SKM-1 (cell line): ENCODE measurements at regions not wholly inside any gene's neighbourhood (a gene's known extent, or its start where the extent isn't known, plus 50 kb on each side); places are given as distances from the start of the nearest gene placed in this dataset.

Source experiments
- DNase-seq: peaks from one replicate; lab custom pipeline; 2025; ENCODE audit not compliant: unreplicated experiment; lab: John Stamatoyannopoulos, UW

- no peak for DNase-seq
Observed at GRCh38 chr4:63644396-63644795, 764.9 kb downstream of the TECRL start.

- no peak for DNase-seq
Observed at GRCh38 chr4:63637270-63637669, 772.0 kb downstream of the TECRL start.

- no peak for DNase-seq
Observed at GRCh38 chr4:63632858-63633257, 776.4 kb downstream of the TECRL start.

- DNase-seq, result no peak
Observed at GRCh38 chr4:63620271-63620670, 789.0 kb downstream of the TECRL start.

GRCh38 chr4:63619771-63620170 is 789.5 kb downstream of the TECRL start:
- DNase-seq, result no peak

- DNase-seq, result no peak
Observed at GRCh38 chr4:63618883-63619718, 790.1 kb downstream of the TECRL start.

- DNase-seq, result no peak
Observed at GRCh38 chr4:63607169-63607872, 801.9 kb downstream of the TECRL start.

- DNase-seq, result no peak
Observed at GRCh38 chr4:63589796-63590195, 819.5 kb downstream of the TECRL start.

GRCh38 chr4:63583561-63583960 is 825.7 kb downstream of the TECRL start:
- DNase-seq, result no peak

GRCh38 chr4:63583007-63583406 is 826.2 kb downstream of the TECRL start:
- DNase-seq, result no peak

GRCh38 chr4:63580796-63581475 is 828.3 kb downstream of the TECRL start:
- no peak for DNase-seq

- DNase-seq, result no peak
Observed at GRCh38 chr4:63578383-63578782, 830.9 kb downstream of the TECRL start.

GRCh38 chr4:63566658-63567057 is 842.6 kb downstream of the TECRL start:
- DNase-seq, result no peak

GRCh38 chr4:63563288-63564014 is 845.8 kb downstream of the TECRL start:
- no peak for DNase-seq

GRCh38 chr4:63558709-63559108 is 850.5 kb downstream of the TECRL start:
- no peak for DNase-seq

- DNase-seq, result no peak
Observed at GRCh38 chr4:63556332-63556731, 852.9 kb downstream of the TECRL start.

- DNase-seq, result no peak
Observed at GRCh38 chr4:63553123-63553522, 856.1 kb downstream of the TECRL start.

GRCh38 chr4:63541828-63542227 is 867.4 kb downstream of the TECRL start:
- no peak for DNase-seq

GRCh38 chr4:63529581-63530337 is 879.5 kb downstream of the TECRL start:
- DNase-seq, result no peak

- no peak for DNase-seq
Observed at GRCh38 chr4:63528256-63528991, 880.8 kb downstream of the TECRL start.
